ENCODE measurements at regions not wholly inside any gene's neighbourhood (a gene's known extent, or its start where the extent isn't known, plus 50 kb on each side); places are given as distances from the start of the nearest gene placed in this dataset.
"Not testable (repeated sequence)": the region's sequence is repeated elsewhere in the genome, so short reads cannot be mapped to it uniquely, and the experiment has no call there.

- Mint-ChIP-seq H3K27me3 (ENCODE audit: low read depth) (no peaks in the 10 kb centered on the region; the same call in 1 of the 2 replicates), H3K4me1 (peaks cover 17% of the 10 kb centered on the region), H3K36me3 (peaks cover 2% of the 10 kb centered on the region), H3K9me3 (peaks cover 23% of the 10 kb centered on the region), H3K4me3 (no peak overlapping the region), H3K27ac (no peak overlapping the region)
- ATAC-seq (no peak), DNase-seq (ENCODE audit: low spot score) (no peak)
- ChIA-PET POLR2A (no interaction called here), CTCF (no interaction called here)
- no peak for TF ChIP-seq ZNF219 (CRISPR knock-in tag; IDR thresholded peaks at IDR 0.05; ENCODE audit: borderline replicate concordance)
- TF ChIP-seq NR3C1 (CRISPR knock-in tag; conservative IDR thresholded peaks at IDR 0.05; ENCODE audit: low read depth) = no peak
- no peak for TF ChIP-seq RELA (CRISPR knock-in tag; IDR thresholded peaks at IDR 0.05; ENCODE audit: borderline replicate concordance)
- TF ChIP-seq CDX4 (CRISPR knock-in tag; IDR thresholded peaks at IDR 0.05; ENCODE audit: borderline replicate concordance) = no peak
Observed at GRCh38 chr3:150124142-150124541, 153.4 kb upstream of the PFN2 start.

- H3K27me3 Mint-ChIP-seq (ENCODE audit: low read depth); POLR2A ChIA-PET; H3K4me3 Mint-ChIP-seq; ATAC-seq; H3K36me3 Mint-ChIP-seq; CTCF ChIA-PET; H3K27ac Mint-ChIP-seq; DNase-seq (ENCODE audit: low spot score): not testable (repeated sequence)
- Mint-ChIP-seq H3K4me1 (peaks cover 16% of the 10 kb centered on the region), H3K9me3 (peaks cover 23% of the 10 kb centered on the region)
Observed at GRCh38 chr3:150123249-150123648, 152.6 kb upstream of the PFN2 start.

GRCh38 chr3:150118219-150118618, 147.5 kb upstream of the PFN2 start:
- Mint-ChIP-seq H3K36me3 (peaks cover 2% of the 10 kb centered on the region), H3K9me3 (peaks cover 18% of the 10 kb centered on the region), H3K27ac (no peak overlapping the region), H3K27me3 (ENCODE audit: low read depth) (no peaks in the 10 kb centered on the region), H3K4me3 (no peak overlapping the region), H3K4me1 (peaks cover 41% of the 10 kb centered on the region)
- ChIA-PET CTCF (no interaction called here), POLR2A (no interaction called here)
- TF ChIP-seq ZNF138 (CRISPR knock-in tag; conservative IDR thresholded peaks at IDR 0.05) (no peak), ATF3 (CRISPR knock-in tag; conservative IDR thresholded peaks at IDR 0.05) (no peak), ATF1 (CRISPR knock-in tag; IDR thresholded peaks at IDR 0.05) (no peak), TCF7 (CRISPR knock-in tag; IDR thresholded peaks at IDR 0.05; ENCODE audit: low read depth) (no peak), TEAD4 (CRISPR knock-in tag; IDR thresholded peaks at IDR 0.05) (no peak), FOXP4 (CRISPR knock-in tag; IDR thresholded peaks at IDR 0.05) (no peak), RELA (CRISPR knock-in tag; IDR thresholded peaks at IDR 0.05; ENCODE audit: borderline replicate concordance) (no peak), ZNF219 (CRISPR knock-in tag; IDR thresholded peaks at IDR 0.05; ENCODE audit: borderline replicate concordance) (no peak), NFE2L1 (CRISPR knock-in tag; IDR thresholded peaks at IDR 0.05) (no peak), CDX4 (CRISPR knock-in tag; IDR thresholded peaks at IDR 0.05; ENCODE audit: borderline replicate concordance) (no peak), HMGA2 (CRISPR knock-in tag; IDR thresholded peaks at IDR 0.05) (no peak), ZNF232 (CRISPR knock-in tag; IDR thresholded peaks at IDR 0.05) (no peak)
- TF ChIP-seq, protein P1, sequence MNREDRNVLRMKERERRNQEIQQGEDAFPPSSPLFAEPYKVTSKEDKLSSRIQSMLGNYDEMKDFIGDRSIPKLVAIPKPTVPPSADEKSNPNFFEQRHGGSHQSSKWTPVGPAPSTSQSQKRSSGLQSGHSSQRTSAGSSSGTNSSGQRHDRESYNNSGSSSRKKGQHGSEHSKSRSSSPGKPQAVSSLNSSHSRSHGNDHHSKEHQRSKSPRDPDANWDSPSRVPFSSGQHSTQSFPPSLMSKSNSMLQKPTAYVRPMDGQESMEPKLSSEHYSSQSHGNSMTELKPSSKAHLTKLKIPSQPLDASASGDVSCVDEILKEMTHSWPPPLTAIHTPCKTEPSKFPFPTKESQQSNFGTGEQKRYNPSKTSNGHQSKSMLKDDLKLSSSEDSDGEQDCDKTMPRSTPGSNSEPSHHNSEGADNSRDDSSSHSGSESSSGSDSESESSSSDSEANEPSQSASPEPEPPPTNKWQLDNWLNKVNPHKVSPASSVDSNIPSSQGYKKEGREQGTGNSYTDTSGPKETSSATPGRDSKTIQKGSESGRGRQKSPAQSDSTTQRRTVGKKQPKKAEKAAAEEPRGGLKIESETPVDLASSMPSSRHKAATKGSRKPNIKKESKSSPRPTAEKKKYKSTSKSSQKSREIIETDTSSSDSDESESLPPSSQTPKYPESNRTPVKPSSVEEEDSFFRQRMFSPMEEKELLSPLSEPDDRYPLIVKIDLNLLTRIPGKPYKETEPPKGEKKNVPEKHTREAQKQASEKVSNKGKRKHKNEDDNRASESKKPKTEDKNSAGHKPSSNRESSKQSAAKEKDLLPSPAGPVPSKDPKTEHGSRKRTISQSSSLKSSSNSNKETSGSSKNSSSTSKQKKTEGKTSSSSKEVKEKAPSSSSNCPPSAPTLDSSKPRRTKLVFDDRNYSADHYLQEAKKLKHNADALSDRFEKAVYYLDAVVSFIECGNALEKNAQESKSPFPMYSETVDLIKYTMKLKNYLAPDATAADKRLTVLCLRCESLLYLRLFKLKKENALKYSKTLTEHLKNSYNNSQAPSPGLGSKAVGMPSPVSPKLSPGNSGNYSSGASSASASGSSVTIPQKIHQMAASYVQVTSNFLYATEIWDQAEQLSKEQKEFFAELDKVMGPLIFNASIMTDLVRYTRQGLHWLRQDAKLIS (CRISPR knock-in tag; IDR thresholded peaks at IDR 0.05; ENCODE audit: borderline replicate concordance) = no peak
- TF ChIP-seq, protein P2, sequence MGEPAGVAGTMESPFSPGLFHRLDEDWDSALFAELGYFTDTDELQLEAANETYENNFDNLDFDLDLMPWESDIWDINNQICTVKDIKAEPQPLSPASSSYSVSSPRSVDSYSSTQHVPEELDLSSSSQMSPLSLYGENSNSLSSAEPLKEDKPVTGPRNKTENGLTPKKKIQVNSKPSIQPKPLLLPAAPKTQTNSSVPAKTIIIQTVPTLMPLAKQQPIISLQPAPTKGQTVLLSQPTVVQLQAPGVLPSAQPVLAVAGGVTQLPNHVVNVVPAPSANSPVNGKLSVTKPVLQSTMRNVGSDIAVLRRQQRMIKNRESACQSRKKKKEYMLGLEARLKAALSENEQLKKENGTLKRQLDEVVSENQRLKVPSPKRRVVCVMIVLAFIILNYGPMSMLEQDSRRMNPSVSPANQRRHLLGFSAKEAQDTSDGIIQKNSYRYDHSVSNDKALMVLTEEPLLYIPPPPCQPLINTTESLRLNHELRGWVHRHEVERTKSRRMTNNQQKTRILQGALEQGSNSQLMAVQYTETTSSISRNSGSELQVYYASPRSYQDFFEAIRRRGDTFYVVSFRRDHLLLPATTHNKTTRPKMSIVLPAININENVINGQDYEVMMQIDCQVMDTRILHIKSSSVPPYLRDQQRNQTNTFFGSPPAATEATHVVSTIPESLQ (CRISPR knock-in tag; IDR thresholded peaks at IDR 0.05) = no peak
- TF ChIP-seq, protein P3, sequence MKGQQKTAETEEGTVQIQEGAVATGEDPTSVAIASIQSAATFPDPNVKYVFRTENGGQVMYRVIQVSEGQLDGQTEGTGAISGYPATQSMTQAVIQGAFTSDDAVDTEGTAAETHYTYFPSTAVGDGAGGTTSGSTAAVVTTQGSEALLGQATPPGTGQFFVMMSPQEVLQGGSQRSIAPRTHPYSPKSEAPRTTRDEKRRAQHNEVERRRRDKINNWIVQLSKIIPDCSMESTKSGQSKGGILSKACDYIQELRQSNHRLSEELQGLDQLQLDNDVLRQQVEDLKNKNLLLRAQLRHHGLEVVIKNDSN (CRISPR knock-in tag; IDR thresholded peaks at IDR 0.05) = no peak
- no peak for DNase-seq (ENCODE audit: low spot score)
- ATAC-seq = no peak
